ENCODE measurements at regions not wholly inside any gene's neighbourhood (a gene's known extent, or its start where the extent isn't known, plus 50 kb on each side); places are given as distances from the start of the nearest gene placed in this dataset.

DNA sequence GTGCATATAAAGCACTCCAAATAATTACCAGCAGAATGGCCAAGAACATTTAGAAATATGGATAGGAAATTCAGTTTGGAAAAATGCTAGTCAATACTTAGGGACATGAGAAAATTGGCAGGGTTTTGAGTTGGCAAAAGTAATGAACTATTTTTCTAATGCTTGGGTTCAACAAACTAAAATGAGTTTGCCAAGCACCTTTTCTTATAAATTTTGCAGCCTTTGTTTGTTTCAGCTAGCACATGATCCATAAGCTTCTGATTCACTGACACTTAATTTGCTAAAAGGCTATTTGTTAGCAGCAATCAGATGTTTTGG lies 324.8 kb downstream of the QKI start:
- TF ChIP-seq, protein P1, sequence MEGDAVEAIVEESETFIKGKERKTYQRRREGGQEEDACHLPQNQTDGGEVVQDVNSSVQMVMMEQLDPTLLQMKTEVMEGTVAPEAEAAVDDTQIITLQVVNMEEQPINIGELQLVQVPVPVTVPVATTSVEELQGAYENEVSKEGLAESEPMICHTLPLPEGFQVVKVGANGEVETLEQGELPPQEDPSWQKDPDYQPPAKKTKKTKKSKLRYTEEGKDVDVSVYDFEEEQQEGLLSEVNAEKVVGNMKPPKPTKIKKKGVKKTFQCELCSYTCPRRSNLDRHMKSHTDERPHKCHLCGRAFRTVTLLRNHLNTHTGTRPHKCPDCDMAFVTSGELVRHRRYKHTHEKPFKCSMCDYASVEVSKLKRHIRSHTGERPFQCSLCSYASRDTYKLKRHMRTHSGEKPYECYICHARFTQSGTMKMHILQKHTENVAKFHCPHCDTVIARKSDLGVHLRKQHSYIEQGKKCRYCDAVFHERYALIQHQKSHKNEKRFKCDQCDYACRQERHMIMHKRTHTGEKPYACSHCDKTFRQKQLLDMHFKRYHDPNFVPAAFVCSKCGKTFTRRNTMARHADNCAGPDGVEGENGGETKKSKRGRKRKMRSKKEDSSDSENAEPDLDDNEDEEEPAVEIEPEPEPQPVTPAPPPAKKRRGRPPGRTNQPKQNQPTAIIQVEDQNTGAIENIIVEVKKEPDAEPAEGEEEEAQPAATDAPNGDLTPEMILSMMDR (IDR thresholded peaks at IDR 0.05), result no peak
- TF ChIP-seq POLR2A (IDR thresholded peaks at IDR 0.05), result no peak
- TF ChIP-seq POLR2AphosphoS5 (IDR thresholded peaks at IDR 0.05), result no peak
